ENCODE measurements at regions not wholly inside any gene's neighbourhood (a gene's known extent, or its start where the extent isn't known, plus 50 kb on each side); places are given as distances from the start of the nearest gene placed in this dataset.
"Not testable (repeated sequence)": the region's sequence is repeated elsewhere in the genome, so short reads cannot be mapped to it uniquely, and the experiment has no call there.

DNA sequence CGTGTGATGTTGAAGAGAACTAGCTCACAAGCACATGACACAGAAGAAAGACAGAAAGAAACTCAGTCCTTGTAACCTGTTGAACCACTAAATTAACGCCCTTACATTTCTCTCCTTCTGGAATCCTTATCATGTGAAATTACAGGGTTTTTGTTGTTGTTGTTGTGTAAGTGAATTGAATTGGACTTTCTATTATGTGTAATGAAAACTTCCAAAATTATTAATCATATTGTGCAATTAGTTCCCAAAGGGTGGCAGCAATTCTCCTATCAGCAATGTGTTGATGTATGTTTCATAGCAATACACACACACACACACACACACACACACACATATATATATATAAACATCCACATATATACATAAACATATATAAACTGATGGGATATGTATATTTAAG is 402.2 kb upstream of the TCF4 start:
- no peak overlapping the region for H3K4me3 ChIP-seq (ENCODE audit: low read depth, low read length)

DNA sequence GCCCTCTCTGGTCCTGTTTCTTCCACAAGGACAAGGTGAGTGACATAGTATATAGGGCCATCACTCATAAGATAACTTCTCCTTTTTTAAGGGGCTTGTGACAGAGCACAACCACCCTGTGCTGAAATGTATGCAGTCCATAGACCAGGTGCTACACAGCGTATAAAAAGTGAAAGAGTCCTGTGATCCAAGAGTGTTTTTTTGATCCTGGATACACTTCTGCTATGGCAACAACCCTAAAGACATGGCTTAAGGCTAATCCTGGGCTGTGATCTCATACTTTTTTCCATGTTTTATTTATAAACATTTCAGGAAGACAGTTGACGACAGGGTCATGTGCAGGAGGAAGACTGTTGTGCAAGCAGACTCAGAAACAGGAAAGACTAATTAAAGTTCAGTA is 400.5 kb upstream of the TCF4 start:
- no peak overlapping the region for H3K4me3 ChIP-seq (ENCODE audit: low read depth, low read length)

- no peak overlapping the region for H3K4me3 ChIP-seq (ENCODE audit: low read depth, low read length)
Observed at GRCh38 chr18:55983433-55983832, 395.4 kb upstream of the TCF4 start.

DNA sequence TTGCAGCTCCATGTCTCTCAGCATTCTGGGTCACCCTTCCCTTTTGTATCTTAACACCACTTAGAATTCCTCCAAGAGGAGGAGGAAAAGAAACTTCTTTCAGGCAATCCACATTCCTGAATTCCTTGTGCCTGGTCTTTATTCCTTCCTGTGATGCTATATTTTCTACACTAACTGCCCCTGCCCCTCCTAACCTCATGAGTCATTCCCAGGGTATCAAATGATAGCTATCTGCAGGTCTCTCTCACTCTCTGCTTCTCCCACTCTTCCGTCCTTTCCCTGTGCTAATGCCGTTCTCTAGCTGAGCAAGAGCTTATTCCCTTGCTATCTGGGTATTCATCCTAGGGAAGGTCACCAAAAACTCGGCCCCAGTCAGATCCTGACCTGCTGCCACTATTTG is 395.0 kb upstream of the TCF4 start:
- no peak overlapping the region for H3K4me3 ChIP-seq (ENCODE audit: low read depth, low read length)

GRCh38 chr18:55981712-55982475 is 393.9 kb upstream of the TCF4 start:
- no peak overlapping the region for H3K4me3 ChIP-seq (ENCODE audit: low read depth, low read length)

GRCh38 chr18:55974521-55974920 is 386.5 kb upstream of the TCF4 start:
- no peak overlapping the region for H3K4me3 ChIP-seq (ENCODE audit: low read depth, low read length)

- H3K4me3 ChIP-seq (ENCODE audit: low read depth, low read length): no peak overlapping the region
Observed at GRCh38 chr18:55968550-55968949, 380.6 kb upstream of the TCF4 start.

- no peak overlapping the region for H3K4me3 ChIP-seq (ENCODE audit: low read depth, low read length)
Observed at GRCh38 chr18:55967019-55967418, 379.0 kb upstream of the TCF4 start.

- no peak overlapping the region for H3K4me3 ChIP-seq (ENCODE audit: low read depth, low read length)
Observed at GRCh38 chr18:55964171-55964570, 376.2 kb upstream of the TCF4 start.

GRCh38 chr18:55953326-55953725 is 365.3 kb upstream of the TCF4 start:
- no peak overlapping the region for H3K4me3 ChIP-seq (ENCODE audit: low read depth, low read length)

GRCh38 chr18:55951738-55952137 is 363.7 kb upstream of the TCF4 start:
- not testable (repeated sequence) for H3K4me3 ChIP-seq (ENCODE audit: low read depth, low read length)

DNA sequence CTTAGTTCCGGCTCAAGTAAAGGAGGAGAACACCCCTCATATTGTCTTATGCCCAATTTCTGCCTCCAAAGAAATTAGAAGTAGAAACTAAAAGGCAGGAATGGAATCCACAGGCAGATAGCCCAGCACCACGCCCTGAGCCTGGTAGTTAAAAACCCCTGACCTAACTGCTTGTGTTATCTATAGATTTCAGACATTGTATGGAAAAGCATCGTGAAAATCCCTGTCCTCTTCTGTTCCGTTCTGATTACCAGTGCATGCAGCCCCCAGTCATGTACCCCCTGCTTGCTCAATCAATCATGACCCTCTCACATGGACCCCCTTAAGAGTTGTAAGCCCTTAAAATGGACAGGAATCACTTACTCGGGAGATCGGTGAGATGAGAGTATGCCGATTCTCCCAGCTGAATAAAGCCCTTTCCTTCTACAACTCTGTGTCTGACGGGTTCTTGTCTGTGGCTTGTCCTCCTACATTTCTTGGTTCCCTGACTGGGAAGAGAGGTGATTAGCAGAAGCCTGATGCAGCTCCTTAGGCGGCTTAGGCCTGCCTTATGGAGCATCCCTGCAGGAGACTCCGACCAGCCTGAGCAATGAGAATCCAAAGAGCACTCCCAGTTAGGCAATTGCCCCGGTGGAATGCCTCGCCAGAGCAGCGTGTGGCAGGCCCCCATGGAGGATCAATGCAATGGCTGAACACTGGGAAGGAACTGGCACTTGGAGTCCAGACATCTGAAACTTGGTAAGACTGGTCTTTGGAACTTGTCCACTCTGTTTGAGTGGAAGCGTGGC is 362.6 kb upstream of the TCF4 start:
- H3K4me3 ChIP-seq (ENCODE audit: low read depth, low read length): no peak overlapping the region

DNA sequence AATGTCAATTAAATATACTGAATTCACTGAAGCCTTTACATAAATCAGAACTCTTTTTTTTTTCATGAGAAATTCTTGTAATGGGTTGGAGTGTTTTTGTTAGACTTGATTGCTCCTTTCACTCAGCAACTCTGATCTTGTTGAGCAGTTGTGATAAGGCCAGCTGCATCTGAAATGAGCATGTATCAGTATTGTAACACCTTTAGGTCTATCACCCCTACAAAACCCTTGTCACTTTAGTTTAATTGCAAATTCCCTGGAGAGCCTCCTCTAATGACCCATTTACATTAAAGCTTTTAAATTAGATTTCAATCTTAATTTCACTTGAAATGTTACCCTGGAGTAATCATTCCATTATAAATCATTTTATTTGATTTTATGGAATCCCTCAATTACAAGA is 346.8 kb upstream of the TCF4 start:
- no peak overlapping the region for H3K4me3 ChIP-seq (ENCODE audit: low read depth, low read length)

- no peak overlapping the region for H3K4me3 ChIP-seq (ENCODE audit: low read depth, low read length)
Observed at GRCh38 chr18:55932675-55933074, 344.7 kb upstream of the TCF4 start.

DNA sequence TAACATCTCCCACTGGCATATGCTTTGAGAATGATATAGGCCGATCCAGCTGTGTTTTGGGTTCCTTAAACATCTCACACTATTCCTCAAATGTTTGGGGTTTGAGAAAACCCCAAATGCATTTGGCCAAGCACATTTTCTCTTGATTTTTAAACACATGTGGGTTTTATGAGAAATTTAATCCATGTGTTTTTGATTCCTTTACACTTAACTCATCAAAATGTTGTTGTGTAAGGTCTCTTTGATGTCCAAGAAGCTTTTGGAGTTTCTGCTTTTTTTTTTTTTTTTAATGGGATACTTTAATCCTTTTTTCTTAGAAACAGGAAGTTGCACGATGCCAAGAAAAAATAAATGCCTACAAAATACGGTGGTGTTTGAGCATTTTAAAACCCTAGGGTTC is 339.8 kb upstream of the TCF4 start:
- no peak overlapping the region for H3K4me3 ChIP-seq (ENCODE audit: low read depth, low read length)

DNA sequence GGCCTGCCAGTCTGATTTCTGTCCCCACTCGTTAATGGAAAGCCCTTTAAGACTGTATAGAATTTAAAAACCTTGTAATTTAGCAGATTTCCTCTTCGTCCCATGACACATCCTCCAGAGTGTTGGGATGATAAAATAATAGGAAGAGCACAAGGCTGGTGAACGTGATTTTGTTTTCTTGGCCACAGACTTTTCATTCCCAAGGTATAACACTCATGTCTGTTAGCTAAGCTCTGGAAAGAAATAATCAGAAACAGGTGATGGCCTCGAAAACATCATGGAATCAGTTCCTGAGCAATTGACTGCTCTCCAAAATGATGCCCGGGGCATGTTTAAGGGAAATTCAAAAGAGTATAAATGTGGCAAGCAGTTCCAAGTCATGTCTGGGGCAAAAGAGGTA is 337.8 kb upstream of the TCF4 start:
- no peak overlapping the region for H3K4me3 ChIP-seq (ENCODE audit: low read depth, low read length)

DNA sequence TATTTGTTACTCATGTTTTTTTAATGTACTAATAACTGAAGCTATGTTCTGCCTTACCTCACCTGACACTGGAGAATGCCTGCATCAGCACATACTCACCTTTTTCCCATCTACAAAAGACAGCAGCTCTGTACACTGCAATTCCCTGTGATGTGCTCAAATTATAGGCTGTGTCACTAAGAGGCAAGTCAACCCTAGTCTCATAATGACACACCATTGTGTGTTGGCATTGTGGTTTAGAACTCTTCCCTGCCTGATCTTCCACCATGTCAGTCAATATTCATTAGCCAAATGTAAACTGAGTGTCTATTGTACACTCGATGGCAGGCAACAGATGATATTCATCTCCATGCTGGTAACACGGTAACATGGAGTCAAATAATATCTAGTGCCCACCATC is 332.1 kb upstream of the TCF4 start:
- H3K4me3 ChIP-seq (ENCODE audit: low read depth, low read length): no peak overlapping the region

GRCh38 chr18:55918444-55918843 is 330.5 kb upstream of the TCF4 start:
- no peak overlapping the region for H3K4me3 ChIP-seq (ENCODE audit: low read depth, low read length)

DNA sequence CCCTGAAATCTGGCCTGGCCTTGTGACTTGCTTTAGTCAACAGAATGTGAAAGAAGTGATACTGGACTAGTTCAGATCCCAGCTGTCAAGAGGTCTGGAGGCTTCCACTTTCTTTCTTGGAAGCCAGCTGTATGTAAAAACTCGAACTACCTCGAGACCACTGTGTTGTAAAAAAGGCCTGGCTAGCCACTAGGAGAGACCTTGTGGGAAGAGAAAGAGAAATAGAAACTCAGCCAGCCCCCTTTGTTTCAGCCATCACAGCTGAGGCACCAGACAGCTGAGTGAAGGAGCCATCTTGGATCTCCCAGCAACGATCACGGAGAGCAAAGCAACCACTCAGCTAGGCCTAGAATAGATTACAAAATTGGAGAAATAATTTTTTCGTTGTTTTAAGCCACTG is 324.9 kb upstream of the TCF4 start:
- H3K4me3 ChIP-seq (ENCODE audit: low read depth, low read length): no peak overlapping the region

- H3K4me3 ChIP-seq (ENCODE audit: low read depth, low read length): no peak overlapping the region
Observed at GRCh38 chr18:55912071-55912470, 324.1 kb upstream of the TCF4 start.

DNA sequence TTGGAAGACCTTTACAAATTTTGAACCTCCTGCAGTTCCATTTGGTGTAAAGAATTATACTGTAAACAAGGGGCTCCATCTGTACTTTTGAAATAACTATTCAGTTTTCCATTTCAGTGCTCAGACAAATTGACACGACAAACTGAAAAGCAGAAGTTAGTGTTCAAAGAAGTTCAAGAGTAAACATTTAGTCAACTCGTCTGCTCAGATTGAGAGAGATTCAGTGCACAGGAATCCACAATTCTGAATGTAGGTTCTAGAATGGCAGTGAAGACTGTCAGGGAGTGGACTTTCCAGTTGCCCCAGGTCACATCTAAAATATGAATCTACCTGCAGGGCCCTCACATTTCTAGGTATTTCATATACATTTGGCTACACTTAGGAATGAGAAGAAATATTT is 322.3 kb upstream of the TCF4 start:
- H3K4me3 ChIP-seq (ENCODE audit: low read depth, low read length): no peak overlapping the region

DNA sequence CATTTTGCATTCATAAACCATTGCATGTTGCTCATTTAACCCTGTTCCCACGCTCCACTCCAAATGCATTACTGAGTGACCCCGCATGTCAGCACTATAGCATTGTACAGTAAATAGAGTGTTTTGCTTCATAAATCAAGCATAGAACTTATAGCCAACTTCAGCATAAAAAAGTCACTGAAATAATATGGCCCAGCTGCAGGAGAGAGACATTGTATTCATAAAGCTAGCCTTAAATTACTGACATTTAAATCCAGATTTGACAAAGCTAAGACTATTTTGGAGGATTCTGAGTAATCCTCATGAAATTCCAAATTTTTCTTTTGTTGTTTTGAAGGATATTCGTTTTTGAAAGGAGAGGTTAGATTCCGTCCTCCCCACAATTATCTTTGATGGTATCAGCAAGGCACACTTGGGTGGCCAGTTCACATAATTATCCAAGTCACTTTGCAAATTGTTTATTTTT is 320.9 kb upstream of the TCF4 start:
- H3K4me3 ChIP-seq (ENCODE audit: low read depth, low read length): no peak overlapping the region
